ENCODE measurements at regions not wholly inside any gene's neighbourhood (a gene's known extent, or its start where the extent isn't known, plus 50 kb on each side); places are given as distances from the start of the nearest gene placed in this dataset.

GRCh38 chr5:61686491-61687257, 354.6 kb downstream of the ZSWIM6 start:
- TF ChIP-seq CBX5 (IDR thresholded peaks at IDR 0.05; ENCODE audit: low read depth, low read length) (no peak), CTBP2 (IDR thresholded peaks at IDR 0.05; ENCODE audit: borderline replicate concordance, insufficient read depth, insufficient read length, low read length) (no peak), POLR2A (IDR thresholded peaks at IDR 0.05; ENCODE audit: control extremely low read depth in 1 of 2, low read depth in 2 of 2, low read length in 2 of 2) (no peak), CTCF (IDR thresholded peaks at IDR 0.05; ENCODE audit: control extremely low read depth in 1 of 3, insufficient read depth in 1 of 3, low read depth in 1 of 3, low read length in 3 of 3) (no peak), NANOG (IDR thresholded peaks at IDR 0.05; ENCODE audit: insufficient read depth, low read depth, low read length, poor library complexity, severe bottlenecking) (no peak)
